Breast epithelium (tissue), 4 donors: ENCODE measurements at regions not wholly inside any gene's neighbourhood (a gene's known extent, or its start where the extent isn't known, plus 50 kb on each side); places are given as distances from the start of the nearest gene placed in this dataset.
"Not testable (repeated sequence)": the region's sequence is repeated elsewhere in the genome, so short reads cannot be mapped to it uniquely, and the experiment has no call there.

Experiments
- DNase-seq, 2 donors: peaks; one replicate each; pipeline ENCODE4 v3.0.0-alpha.2; 2019; ENCODE audit warnings: low spot score in 2 of 2
- H3K27ac ChIP-seq, 2 donors: fragments of 200-600 bp; sonication (generic) in 1 of 2; one replicate each; pipeline ENCODE4 v1.5.1; 2016 to 2019; ENCODE audit warnings: mild to moderate bottlenecking in 1 of 2
- H3K27me3 ChIP-seq, 2 donors: fragments of 200-600 bp; sonication (generic) in 1 of 2; one replicate each; pipeline versions ENCODE4 v1.5.1 to v1.6.0; 2017 to 2019; ENCODE audit warnings: control low read depth in 1 of 2, mild to moderate bottlenecking in 1 of 2
- H3K36me3 ChIP-seq: fragments of 200-600 bp; one replicate; pipeline ENCODE4 v1.5.1; 2019
- H3K4me1 ChIP-seq, 2 donors: fragments of 200-600 bp; sonication (generic); one replicate each; pipeline ENCODE4 v1.5.1; 2016 to 2019; ENCODE audit warnings: control low read depth in 1 of 2
- H3K4me3 ChIP-seq, 3 donors: fragments of 200-600 bp; sonication (generic); 1 replicate in 2 of 3; 2 replicates in 1 of 3; pipeline ENCODE4 v1.5.1; 2016 to 2019; ENCODE audit warnings: mild to moderate bottlenecking in 3 of 3, moderate library complexity in 2 of 3
- H3K9me3 ChIP-seq, 2 donors: fragments of 200-600 bp; sonication (generic) in 1 of 2; one replicate each; pipeline ENCODE4 v1.5.1; 2016 to 2019; ENCODE audit warnings: control low read depth in 1 of 2
- intact Hi-C: fragments of 100-400 bp; cut with DNase I; formaldehyde crosslinking; loops from one replicate; pipeline ENCODE4 v1.15.1; 2023; ENCODE audit warnings: low total_unique reads

- H3K36me3 ChIP-seq, H3K4me3 ChIP-seq, intact Hi-C loops, DNase-seq, H3K9me3 ChIP-seq, H3K27ac ChIP-seq, H3K4me1 ChIP-seq, H3K27me3 ChIP-seq: not testable (repeated sequence)
These were observed 270.0 kb upstream of the PLGLB1 start for GRCh38 chr2:87291400-87292200.

DNA sequence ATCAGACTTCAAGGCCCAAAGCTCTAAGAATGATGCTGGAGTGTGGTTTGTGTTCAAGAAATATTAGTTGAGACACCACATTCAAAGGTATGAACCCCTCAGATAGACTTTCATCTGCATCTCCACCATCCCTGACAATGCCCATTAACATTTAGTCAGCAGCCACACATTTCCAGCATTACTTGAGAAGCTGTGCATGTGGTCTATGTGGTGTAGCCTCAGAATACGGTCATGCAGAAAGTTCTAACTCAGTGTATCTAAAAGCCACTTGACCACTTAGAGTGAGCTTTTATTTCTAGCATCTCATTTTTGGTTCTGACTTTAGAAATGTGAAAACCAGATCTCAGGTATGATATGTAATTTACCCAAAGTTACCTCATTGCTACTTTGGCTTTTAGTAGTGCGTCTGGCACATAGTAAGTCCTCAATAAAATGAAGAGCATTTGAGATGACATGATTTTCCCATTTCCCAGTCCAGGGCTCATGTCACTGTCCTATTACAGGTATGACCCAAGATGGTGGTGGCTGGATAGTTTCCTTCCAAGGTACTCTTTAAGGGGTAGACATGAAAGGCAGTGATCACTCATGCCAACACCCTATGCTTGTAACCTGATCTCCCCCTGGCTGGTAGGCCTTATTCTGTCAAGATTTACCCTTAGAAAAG, 272.4 kb upstream of the PLGLB1 start:
- intact Hi-C loops, H3K27ac ChIP-seq, H3K4me1 ChIP-seq, H3K4me3 ChIP-seq, H3K36me3 ChIP-seq, H3K9me3 ChIP-seq, H3K27me3 ChIP-seq, DNase-seq: not testable (repeated sequence)

GRCh38 chr2:87295135-87295534, 273.5 kb upstream of the PLGLB1 start:
- DNase-seq, H3K27ac ChIP-seq, intact Hi-C loops, H3K9me3 ChIP-seq, H3K4me1 ChIP-seq, H3K4me3 ChIP-seq, H3K36me3 ChIP-seq, H3K27me3 ChIP-seq: not testable (repeated sequence)

GRCh38 chr2:87301349-87301748, 279.7 kb upstream of the PLGLB1 start:
- DNase-seq, result not testable (repeated sequence)

DNA sequence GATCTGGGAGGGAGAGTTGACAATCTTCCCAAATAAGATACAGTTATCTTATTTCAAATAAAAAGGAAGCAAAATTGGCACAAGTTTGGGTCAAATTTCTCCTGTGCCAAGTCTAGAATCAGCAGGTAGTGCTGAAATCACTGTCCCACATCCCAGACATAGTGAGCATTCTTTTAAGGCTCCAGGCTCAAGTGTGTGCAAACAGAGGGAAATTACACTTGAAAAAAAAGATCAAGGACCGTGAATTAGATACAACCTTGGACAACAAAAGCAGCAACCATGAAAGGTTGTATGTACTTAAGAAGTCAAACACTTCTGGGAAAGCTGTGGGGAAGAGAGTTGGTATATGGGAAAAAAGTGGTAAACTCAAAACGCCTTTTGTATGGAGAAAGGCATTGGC, 280.2 kb upstream of the PLGLB1 start:
- H3K27me3 ChIP-seq, H3K36me3 ChIP-seq, H3K4me1 ChIP-seq, H3K9me3 ChIP-seq, H3K4me3 ChIP-seq, intact Hi-C loops, H3K27ac ChIP-seq, DNase-seq: not testable (repeated sequence)

More at GRCh38 chr2:87301349-87301748, 279.7 kb upstream of the PLGLB1 start:
- H3K9me3 ChIP-seq, intact Hi-C loops, H3K27me3 ChIP-seq, H3K36me3 ChIP-seq, H3K4me1 ChIP-seq, H3K4me3 ChIP-seq, H3K27ac ChIP-seq: not testable (repeated sequence)

GRCh38 chr2:87308621-87309020, 287.0 kb upstream of the PLGLB1 start:
- DNase-seq, H3K36me3 ChIP-seq, H3K9me3 ChIP-seq, H3K27me3 ChIP-seq, H3K4me3 ChIP-seq, intact Hi-C loops, H3K27ac ChIP-seq, H3K4me1 ChIP-seq: not testable (repeated sequence)

DNA sequence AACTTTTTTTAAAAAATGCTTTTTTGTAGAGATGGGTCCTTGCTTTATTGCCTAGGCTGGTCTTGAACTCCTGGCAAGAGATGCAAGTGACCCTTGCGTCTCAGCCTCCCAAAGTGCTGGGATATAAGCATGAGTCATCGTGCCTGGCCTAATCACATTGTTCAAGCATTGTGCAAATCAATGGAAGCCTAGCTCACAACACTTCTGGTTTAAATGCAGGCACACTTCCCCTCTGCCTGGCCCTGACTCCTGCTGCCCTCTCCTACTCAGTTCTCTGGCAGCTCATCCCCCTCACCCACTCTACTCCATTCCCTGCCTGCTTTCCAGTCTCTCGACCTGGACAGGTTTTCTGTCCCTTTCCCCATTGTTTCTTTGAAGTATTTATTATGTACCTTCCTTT, 288.1 kb upstream of the PLGLB1 start:
- H3K4me1 ChIP-seq, H3K27me3 ChIP-seq, H3K4me3 ChIP-seq, intact Hi-C loops, DNase-seq, H3K27ac ChIP-seq, H3K36me3 ChIP-seq, H3K9me3 ChIP-seq: not testable (repeated sequence)

GRCh38 chr2:87311896-87312441, 290.3 kb upstream of the PLGLB1 start:
- DNase-seq, H3K4me1 ChIP-seq, H3K27me3 ChIP-seq, intact Hi-C loops, H3K36me3 ChIP-seq, H3K9me3 ChIP-seq, H3K4me3 ChIP-seq, H3K27ac ChIP-seq: not testable (repeated sequence)

DNA sequence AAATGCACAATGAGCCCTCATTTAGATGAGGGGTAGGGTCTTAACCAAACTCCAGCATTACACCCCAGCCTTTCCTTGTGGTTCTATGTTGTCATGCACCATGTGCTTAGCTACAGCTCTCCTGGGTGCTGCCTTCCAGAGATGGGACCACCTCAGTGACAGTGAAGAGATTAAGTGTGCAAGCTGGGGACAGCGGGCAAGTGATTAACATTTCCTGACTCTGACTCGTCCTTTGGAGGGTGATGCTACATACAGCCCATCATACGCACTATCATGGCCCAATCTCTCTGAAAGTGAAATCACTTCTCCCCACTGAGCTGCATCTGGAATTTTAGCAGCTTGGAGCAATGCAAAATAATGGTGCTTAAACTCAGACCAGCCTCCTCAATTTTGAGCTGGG, 293.0 kb upstream of the PLGLB1 start:
- H3K9me3 ChIP-seq, H3K27ac ChIP-seq, intact Hi-C loops, H3K4me1 ChIP-seq, DNase-seq, H3K4me3 ChIP-seq, H3K27me3 ChIP-seq, H3K36me3 ChIP-seq: not testable (repeated sequence)

GRCh38 chr2:87315183-87315902, 293.7 kb upstream of the PLGLB1 start:
- intact Hi-C loops, H3K4me1 ChIP-seq, H3K36me3 ChIP-seq: not testable (repeated sequence)

GRCh38 chr2:87317193-87317592, 295.5 kb upstream of the PLGLB1 start:
- intact Hi-C loops, H3K27ac ChIP-seq, H3K4me1 ChIP-seq, H3K36me3 ChIP-seq, H3K27me3 ChIP-seq, H3K9me3 ChIP-seq, DNase-seq, H3K4me3 ChIP-seq: not testable (repeated sequence)

More at GRCh38 chr2:87315183-87315902, 293.7 kb upstream of the PLGLB1 start:
- not testable (repeated sequence) for H3K4me3 ChIP-seq, H3K27ac ChIP-seq, H3K27me3 ChIP-seq, DNase-seq, H3K9me3 ChIP-seq

GRCh38 chr2:87318814-87319491, 297.3 kb upstream of the PLGLB1 start:
- H3K4me3 ChIP-seq, H3K4me1 ChIP-seq, H3K27me3 ChIP-seq, H3K36me3 ChIP-seq, H3K9me3 ChIP-seq, DNase-seq, H3K27ac ChIP-seq, intact Hi-C loops: not testable (repeated sequence)

- H3K4me3 ChIP-seq, H3K36me3 ChIP-seq, DNase-seq, H3K27ac ChIP-seq, H3K4me1 ChIP-seq, intact Hi-C loops, H3K27me3 ChIP-seq, H3K9me3 ChIP-seq: not testable (repeated sequence)
These were observed 298.1 kb upstream of the PLGLB1 start for GRCh38 chr2:87319705-87320104.
